WTC11 (cell line): ENCODE measurements at regions not wholly inside any gene's neighbourhood (a gene's known extent, or its start where the extent isn't known, plus 50 kb on each side); places are given as distances from the start of the nearest gene placed in this dataset.

Experiments
- ATAC-seq: fragments of 200-7000 bp; cut with Tn5 transposase; 2 replicates; pipeline ENCODE4 v1.10.0; 2021; ENCODE audit warnings: mild to moderate bottlenecking, moderate library complexity
- CTCF ChIA-PET: fragments of 300-600 bp; sonication (Branson Sonifier 250); formaldehyde crosslinking; loops from one replicate; lab custom pipeline; 2021; ENCODE audit warnings: antibody characterized with exemption; lab: Charles Lee
- POLR2A ChIA-PET: fragments of 350-600 bp; sonication (Branson Sonifier 250); formaldehyde crosslinking; loops from one replicate; lab custom pipeline; 2021; ENCODE audit warnings: antibody characterized with exemption; lab: Charles Lee
- DNase-seq: peaks from one replicate; pipeline ENCODE4 v3.0.0; 2021; ENCODE audit warnings: low spot score
- H3K27ac Mint-ChIP-seq: 2 replicates; pipeline ENCODE4 v1.8.0; 2021; ENCODE audit warnings: mixed read lengths
- H3K27me3 Mint-ChIP-seq: 2 replicates; pipeline ENCODE4 v1.8.0; 2021; ENCODE audit warnings: low read depth, mild to moderate bottlenecking, moderate library complexity, mixed read lengths
- H3K36me3 Mint-ChIP-seq: 2 replicates; pipeline ENCODE4 v1.8.0; 2021; ENCODE audit warnings: mixed read lengths
- H3K4me1 Mint-ChIP-seq: 2 replicates; pipeline ENCODE4 v1.8.0; 2022; ENCODE audit warnings: mixed read lengths
- H3K4me3 Mint-ChIP-seq: 2 replicates; pipeline ENCODE4 v1.8.0; 2021; ENCODE audit warnings: mild to moderate bottlenecking, moderate library complexity, mixed read lengths
- H3K9me3 Mint-ChIP-seq: 2 replicates; pipeline ENCODE4 v1.8.0; 2021; ENCODE audit warnings: mixed read lengths
- AFF4 ChIP-seq: sonication (generic); formaldehyde crosslinking; IDR thresholded peaks from 2 replicates; pipeline ENCODE4 v1.8.1; 2023; ENCODE audit warnings: mild to moderate bottlenecking, missing genetic modification reagents, borderline replicate concordance
- CREB1 ChIP-seq: sonication (generic); formaldehyde crosslinking; IDR thresholded peaks from 2 replicates; pipeline ENCODE4 v1.8.0; 2023; ENCODE audit warnings: mild to moderate bottlenecking, missing genetic modification reagents
- CTCF ChIP-seq: fragments of 200-600 bp; IDR thresholded peaks from 2 replicates; pipeline ENCODE4 v1.8.0; 2022; ENCODE audit warnings: antibody characterized with exemption
- HMGXB4 ChIP-seq: sonication (generic); formaldehyde crosslinking; IDR thresholded peaks from 2 replicates; pipeline ENCODE4 v1.8.1; 2023; ENCODE audit warnings: mild to moderate bottlenecking, moderate library complexity, missing genetic modification reagents
- IRF1 ChIP-seq: sonication (generic); formaldehyde crosslinking; IDR thresholded peaks from 2 replicates; pipeline ENCODE4 v1.8.0; 2023; ENCODE audit warnings: missing genetic modification reagents
- KAT7 ChIP-seq: sonication (generic); formaldehyde crosslinking; IDR thresholded peaks from 2 replicates; pipeline ENCODE4 v1.8.1; 2023; ENCODE audit warnings: missing genetic modification reagents, mild to moderate bottlenecking, borderline replicate concordance
- NR1H2 ChIP-seq: sonication (generic); formaldehyde crosslinking; IDR thresholded peaks from 2 replicates; pipeline ENCODE4 v1.9.0; 2021; ENCODE audit warnings: mild to moderate bottlenecking, moderate library complexity, missing genetic modification reagents
- NR3C1 ChIP-seq: sonication (generic); formaldehyde crosslinking; conservative IDR thresholded peaks from 2 replicates; pipeline ENCODE4 v1.8.1; 2023; ENCODE audit warnings: low read depth, mild to moderate bottlenecking, missing genetic modification reagents
- OVOL2 ChIP-seq: fragments of 250-450 bp; sonication (Bioruptor Pico); IDR thresholded peaks from 2 replicates; pipeline ENCODE4 v1.9.0; 2021; ENCODE audit warnings: mild to moderate bottlenecking, borderline replicate concordance
- RELA ChIP-seq: sonication (generic); formaldehyde crosslinking; IDR thresholded peaks from 2 replicates; pipeline ENCODE4 v1.8.1; 2022; ENCODE audit warnings: missing genetic modification reagents, mild to moderate bottlenecking, borderline replicate concordance
- RORB ChIP-seq: fragments of 250-450 bp; sonication (Bioruptor Pico); IDR thresholded peaks from 2 replicates; pipeline ENCODE4 v1.9.0; 2021; ENCODE audit warnings: mild to moderate bottlenecking
- STAT6 ChIP-seq: sonication (generic); formaldehyde crosslinking; conservative IDR thresholded peaks from 2 replicates; pipeline ENCODE4 v1.8.1; 2023; ENCODE audit warnings: mild to moderate bottlenecking, low read depth, missing genetic modification reagents, moderate library complexity
- TCF7 ChIP-seq: sonication (generic); formaldehyde crosslinking; IDR thresholded peaks from 2 replicates; pipeline ENCODE4 v1.8.0; 2022; ENCODE audit warnings: mild to moderate bottlenecking, low read depth, missing genetic modification reagents, moderate library complexity
- TP53 ChIP-seq: sonication (generic); formaldehyde crosslinking; IDR thresholded peaks from 2 replicates; pipeline ENCODE4 v1.8.1; 2023; ENCODE audit warnings: mild to moderate bottlenecking, missing genetic modification reagents
- ZBTB43 ChIP-seq: sonication (generic); formaldehyde crosslinking; IDR thresholded peaks from 2 replicates; pipeline ENCODE4 v1.8.1; 2023; ENCODE audit warnings: mild to moderate bottlenecking, missing genetic modification reagents
- ZNF138 ChIP-seq: sonication (generic); formaldehyde crosslinking; conservative IDR thresholded peaks from 2 replicates; pipeline ENCODE4 v1.8.1; 2022; ENCODE audit warnings: mild to moderate bottlenecking, moderate library complexity, missing genetic modification reagents
- ZNF219 ChIP-seq: sonication (generic); formaldehyde crosslinking; IDR thresholded peaks from 2 replicates; pipeline ENCODE4 v1.8.0; 2023; ENCODE audit warnings: missing genetic modification reagents, mild to moderate bottlenecking, borderline replicate concordance

- Mint-ChIP-seq H3K36me3 (no peaks in the 10 kb centered on the region), H3K27ac (no peak overlapping the region), H3K4me3 (no peak overlapping the region), H3K9me3 (no peaks in the 10 kb centered on the region), H3K4me1 (peaks cover 35% of the 10 kb centered on the region), H3K27me3 (peaks cover 43% of the 10 kb centered on the region)
- ATAC-seq (no peak), DNase-seq (no peak)
- POLR2A ChIA-PET, result no interaction called here
- TF ChIP-seq AFF4 (CRISPR knock-in tag) (no peak), NR3C1 (CRISPR knock-in tag) (no peak), ZNF138 (no peak), KAT7 (CRISPR knock-in tag) (no peak), CTCF (no peak), HMGXB4 (CRISPR knock-in tag) (no peak), ZBTB43 (CRISPR knock-in tag) (no peak), TCF7 (CRISPR knock-in tag) (no peak), ZNF219 (no peak), IRF1 (CRISPR knock-in tag) (no peak), RORB (no peak), RELA (CRISPR knock-in tag) (no peak), NR1H2 (CRISPR knock-in tag) (no peak), TP53 (CRISPR knock-in tag) (no peak), OVOL2 (CRISPR knock-in tag) (no peak), CREB1 (no peak), STAT6 (CRISPR knock-in tag) (no peak)
- CTCF ChIA-PET, result no interaction called here
Measured at GRCh38 chrX:46250151-46250550, 295.1 kb downstream of the ZNF674 start.
